Mononuclear cell (primary cell): ENCODE measurements at regions not wholly inside any gene's neighbourhood (a gene's known extent, or its start where the extent isn't known, plus 50 kb on each side); places are given as distances from the start of the nearest gene placed in this dataset.

Source experiments
- H3K27me3 ChIP-seq: 2 replicates; pipeline ENCODE4 v1.6.0; 2011; ENCODE audit warnings: low read length, control low read depth; ENCODE audit not compliant: insufficient read depth
- H3K4me1 ChIP-seq: 2 replicates; pipeline ENCODE4 v1.5.1; 2011; ENCODE audit warnings: mild to moderate bottlenecking, low read length, control low read depth; ENCODE audit not compliant: insufficient read depth
- H3K4me3 ChIP-seq: 2 replicates; pipeline ENCODE4 v1.5.1; 2011; ENCODE audit warnings: mild to moderate bottlenecking, low read length, moderate library complexity
- H3K9me3 ChIP-seq: 2 replicates; pipeline ENCODE4 v1.5.1; 2011; ENCODE audit warnings: low read depth, mild to moderate bottlenecking, control low read depth, low read length

DNA sequence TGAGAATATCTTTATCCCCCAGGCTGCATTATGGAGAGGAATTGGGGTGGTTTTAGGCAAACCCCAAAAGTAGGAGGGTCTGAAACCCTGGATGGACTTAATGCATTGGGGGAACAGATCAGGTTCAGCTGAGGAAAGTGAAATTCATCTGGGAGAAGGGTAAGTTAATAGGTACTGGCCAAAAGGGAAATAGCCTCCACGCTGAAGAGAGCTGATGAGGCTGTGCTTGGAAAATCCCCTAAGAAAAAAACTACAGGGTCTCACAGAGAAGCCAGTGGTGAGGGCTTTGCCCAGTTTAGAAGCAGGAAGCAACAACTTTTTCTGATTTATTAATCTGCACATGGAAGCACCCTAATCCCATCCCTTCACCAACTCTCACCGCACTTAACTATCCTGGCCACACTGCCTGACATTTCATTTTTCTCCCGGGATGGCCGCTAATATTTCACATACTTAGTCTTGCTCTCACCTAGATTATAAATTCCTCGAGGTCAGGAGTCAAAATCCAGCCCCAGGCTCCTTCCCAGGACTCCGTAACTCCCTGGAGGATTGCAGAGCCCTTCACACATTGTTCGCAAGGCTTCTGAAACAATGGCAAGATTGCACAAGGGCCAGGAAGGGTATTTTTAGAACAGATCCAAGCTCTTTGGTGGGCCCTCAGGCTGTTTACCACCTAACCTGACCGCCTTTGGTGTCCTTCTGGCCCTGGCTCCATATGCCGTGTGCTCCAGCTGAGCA is 60.9 kb upstream of the TARBP1 start:
- no peak overlapping the region for H3K4me3 ChIP-seq
- H3K4me1 ChIP-seq = peaks cover 4% of the 10 kb centered on the region
- no peaks in the 10 kb centered on the region for H3K9me3 ChIP-seq
- H3K27me3 ChIP-seq = no peaks in the 10 kb centered on the region

DNA sequence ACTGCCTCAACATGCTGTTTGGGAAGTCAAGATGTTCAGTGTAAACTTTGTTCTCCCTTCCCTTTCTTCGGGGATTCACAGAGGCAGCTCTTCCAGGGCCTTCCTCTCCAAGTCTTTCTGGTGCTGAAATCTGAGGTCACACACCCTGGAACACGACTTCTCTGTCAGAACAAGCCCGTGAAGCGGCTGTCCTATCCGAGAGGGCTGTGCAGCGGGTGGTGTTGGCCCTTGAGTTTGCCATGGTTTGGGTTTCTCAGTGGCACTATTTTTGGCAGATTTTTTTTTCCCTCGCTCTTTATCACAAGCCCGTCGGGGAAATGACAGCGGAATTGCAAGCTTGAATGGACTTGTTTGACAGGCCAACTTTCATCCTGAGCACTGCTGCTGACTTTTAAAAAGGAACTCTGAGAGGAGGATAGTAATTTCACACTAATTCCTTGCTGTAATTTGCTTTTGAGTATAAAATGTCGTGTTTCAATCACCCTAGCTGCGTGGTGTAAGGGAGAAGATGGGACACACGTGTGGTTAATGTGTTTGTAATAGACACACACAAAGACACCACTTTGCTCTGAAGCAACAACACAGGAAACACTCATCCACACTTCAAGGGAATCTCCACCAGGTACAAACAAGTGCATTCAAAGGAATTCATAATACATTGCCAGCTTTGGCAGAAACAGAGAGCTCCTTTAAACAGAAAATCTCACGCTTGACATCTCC is 60.1 kb upstream of the TARBP1 start:
- Histone ChIP-seq H3K4me1 (no peaks in the 10 kb centered on the region), H3K4me3 (no peak overlapping the region), H3K9me3 (no peaks in the 10 kb centered on the region), H3K27me3 (no peaks in the 10 kb centered on the region)

DNA sequence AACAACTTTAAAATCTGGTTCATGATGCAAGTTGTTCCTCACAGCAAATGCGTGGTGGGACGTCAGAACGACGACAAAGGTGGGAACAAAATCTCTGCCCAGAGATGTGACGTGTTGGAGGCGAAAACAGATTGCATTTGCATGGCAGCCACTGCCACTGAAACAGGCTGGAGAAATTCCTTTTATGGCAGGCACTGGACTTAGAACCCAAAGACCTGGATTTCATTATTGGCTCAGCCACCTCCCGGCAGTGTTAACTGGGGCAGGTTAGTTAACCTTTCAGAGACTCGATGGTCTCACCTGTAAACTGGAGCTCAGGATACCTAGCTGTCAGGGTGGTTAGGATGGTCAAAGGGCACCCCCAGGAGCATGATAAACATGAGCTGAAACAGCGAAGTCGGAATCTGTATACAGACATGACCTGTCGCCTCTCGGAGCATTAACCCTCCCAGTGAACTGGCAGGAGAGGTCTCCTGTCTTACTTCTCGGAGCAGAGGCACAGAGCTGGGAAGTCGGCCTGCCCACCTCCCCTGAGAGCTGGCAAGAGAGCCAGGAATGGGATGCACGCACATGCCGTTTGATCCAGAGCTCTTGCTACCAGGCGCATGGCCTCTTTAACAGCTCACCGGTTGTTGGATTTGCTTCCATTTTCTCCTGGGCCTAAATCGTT is 59.2 kb upstream of the TARBP1 start:
- H3K4me3 ChIP-seq = no peak overlapping the region
- peaks cover 2% of the 10 kb centered on the region for H3K4me1 ChIP-seq
- H3K9me3 ChIP-seq = no peaks in the 10 kb centered on the region
- no peaks in the 10 kb centered on the region for H3K27me3 ChIP-seq

DNA sequence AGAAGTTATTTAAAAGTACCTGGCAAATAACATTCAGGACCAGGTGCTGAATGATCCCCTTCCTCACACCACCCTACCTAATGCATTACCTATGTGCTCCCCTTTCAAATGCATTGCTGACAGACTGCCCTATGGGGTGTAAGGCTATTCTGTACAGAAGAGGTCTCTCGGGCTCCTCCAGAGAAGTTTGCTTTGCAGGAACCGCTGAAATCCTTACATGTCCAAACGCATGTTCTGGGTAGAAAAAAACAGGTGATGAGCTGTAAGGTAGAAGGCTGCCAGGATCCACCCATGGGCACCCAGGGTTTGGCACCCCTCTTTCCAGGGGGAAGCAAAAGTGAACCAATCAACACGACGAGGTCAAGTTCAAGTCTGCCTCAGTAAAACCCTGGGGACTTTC is 58.3 kb upstream of the TARBP1 start:
- no peaks in the 10 kb centered on the region for H3K9me3 ChIP-seq
- H3K4me1 ChIP-seq = peaks cover 12% of the 10 kb centered on the region
- no peaks in the 10 kb centered on the region for H3K27me3 ChIP-seq
- H3K4me3 ChIP-seq = no peak overlapping the region

DNA sequence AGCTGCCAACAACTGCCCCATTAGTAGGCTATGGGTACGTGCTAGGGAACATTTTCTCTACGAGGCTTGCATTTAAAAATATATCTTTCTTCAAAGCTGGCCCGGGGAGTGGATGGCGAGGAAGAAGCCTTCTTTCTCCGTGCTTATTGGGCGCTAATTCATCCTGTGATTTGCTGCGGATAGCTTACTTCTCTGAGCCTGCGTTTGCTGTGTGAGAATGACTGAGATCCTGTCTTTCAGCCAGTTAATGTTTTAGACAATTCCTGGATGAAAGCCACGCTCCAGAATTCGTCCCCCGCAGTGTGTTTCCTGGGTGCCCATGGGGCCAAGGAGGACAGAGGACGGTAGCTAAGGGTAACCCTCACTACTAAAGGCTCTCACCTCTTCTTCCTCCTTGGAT is 57.8 kb upstream of the TARBP1 start:
- Histone ChIP-seq H3K4me1 (peaks cover 17% of the 10 kb centered on the region), H3K9me3 (no peaks in the 10 kb centered on the region), H3K4me3 (no peak overlapping the region), H3K27me3 (no peaks in the 10 kb centered on the region)

DNA sequence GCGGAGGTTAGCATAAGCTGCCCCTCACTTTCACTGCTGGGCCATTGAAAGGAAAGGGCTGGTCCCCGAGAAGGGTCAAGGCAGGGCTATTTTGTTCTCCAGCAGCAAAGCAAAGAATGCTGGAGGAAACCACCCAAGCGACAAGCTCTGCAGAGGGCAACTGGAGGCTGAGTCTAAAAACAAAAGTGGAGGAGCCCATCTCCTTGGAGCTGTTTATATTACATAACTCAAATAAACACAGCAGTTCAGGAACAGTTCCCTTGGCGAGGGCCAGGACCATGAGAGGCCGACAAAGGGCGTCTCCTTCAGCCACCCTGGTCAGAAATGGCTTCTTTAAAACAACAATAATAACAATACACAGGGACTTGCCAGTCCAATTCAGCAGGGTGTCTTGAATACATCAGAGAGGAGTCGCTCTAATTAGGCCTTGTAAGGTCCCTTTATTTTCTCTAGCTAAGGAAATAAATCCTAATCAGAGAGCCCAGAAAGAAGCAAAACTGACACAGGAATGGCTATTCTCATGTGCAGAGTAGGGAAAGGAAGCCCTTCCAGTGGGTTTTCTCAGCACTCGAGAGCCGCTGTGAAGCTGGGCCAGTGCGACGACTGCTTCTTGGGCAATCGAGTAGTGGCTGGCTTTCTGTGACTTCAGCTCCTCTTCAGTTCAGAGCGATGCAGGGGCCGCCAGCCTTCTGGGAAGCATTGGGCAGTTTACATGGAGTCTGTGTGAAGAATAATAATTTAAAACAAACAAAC is 57.0 kb upstream of the TARBP1 start:
- no peak overlapping the region for H3K4me3 ChIP-seq
- no peaks in the 10 kb centered on the region for H3K9me3 ChIP-seq
- peaks cover 22% of the 10 kb centered on the region for H3K4me1 ChIP-seq
- no peaks in the 10 kb centered on the region for H3K27me3 ChIP-seq

DNA sequence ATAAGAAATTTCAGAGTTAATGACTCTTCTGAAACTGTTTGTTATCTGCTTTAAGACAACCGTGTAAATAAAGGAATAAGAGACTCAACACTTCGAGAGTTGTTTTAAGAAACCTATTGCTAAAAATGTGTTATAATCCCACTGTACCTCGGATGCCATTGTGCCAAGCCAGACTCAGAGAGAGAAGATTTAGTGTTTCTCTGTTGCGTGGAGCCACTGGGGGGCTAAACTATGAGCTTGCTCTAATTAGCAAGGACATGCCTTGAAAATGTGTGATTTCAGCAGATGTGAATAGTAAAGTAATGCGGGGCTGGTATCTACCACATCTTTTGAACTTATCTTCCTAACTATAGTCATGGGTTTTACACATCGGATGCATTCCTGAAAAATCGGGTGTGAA is 56.2 kb upstream of the TARBP1 start:
- no peaks in the 10 kb centered on the region for H3K9me3 ChIP-seq
- H3K4me3 ChIP-seq = no peak overlapping the region
- peaks cover 22% of the 10 kb centered on the region for H3K4me1 ChIP-seq
- no peaks in the 10 kb centered on the region for H3K27me3 ChIP-seq

DNA sequence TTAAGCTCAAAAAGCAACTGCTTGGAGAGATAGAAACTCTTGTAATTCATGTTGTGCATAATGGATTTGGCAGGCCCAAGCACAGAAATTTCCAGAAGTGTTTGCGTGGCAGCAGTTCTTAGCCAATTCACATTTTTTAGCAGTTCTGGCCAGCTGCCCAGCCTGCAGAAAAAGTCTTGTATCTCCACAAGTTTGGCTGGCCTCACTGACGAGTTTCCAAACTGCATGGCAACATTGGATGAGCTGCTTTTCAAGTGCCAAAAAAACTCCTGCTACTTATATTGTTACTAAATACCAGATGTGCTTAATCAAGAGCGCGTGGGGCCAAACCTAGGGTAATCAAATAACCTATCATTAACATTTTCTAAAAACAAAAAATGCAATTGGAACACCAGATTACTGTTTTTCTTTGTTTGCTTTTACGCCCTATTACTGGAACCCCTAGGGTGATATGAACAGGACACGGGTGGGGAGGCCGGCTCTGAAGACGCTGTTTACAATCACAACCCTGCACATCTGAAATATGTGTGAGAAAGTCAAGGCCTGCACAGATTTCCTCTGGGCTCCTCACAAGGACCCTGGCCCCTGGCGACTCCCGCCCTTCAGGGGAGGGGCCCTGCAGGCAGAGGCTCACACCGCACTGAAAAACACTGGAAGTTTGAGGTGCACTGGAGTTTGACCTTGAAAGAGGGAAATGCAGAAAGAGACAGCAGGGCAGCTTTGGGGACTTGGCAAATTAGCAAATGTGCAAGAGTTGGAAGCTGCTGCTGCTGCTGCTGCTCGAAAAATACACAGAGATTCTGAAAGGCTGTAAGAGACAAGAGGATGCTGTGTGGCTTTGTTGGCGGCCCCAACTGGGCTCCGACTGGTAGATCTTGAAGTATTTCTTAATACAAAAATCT is 55.2 kb upstream of the TARBP1 start:
- Histone ChIP-seq H3K4me3 (no peak overlapping the region), H3K4me1 (peaks cover 32% of the 10 kb centered on the region), H3K27me3 (no peaks in the 10 kb centered on the region), H3K9me3 (no peaks in the 10 kb centered on the region)

DNA sequence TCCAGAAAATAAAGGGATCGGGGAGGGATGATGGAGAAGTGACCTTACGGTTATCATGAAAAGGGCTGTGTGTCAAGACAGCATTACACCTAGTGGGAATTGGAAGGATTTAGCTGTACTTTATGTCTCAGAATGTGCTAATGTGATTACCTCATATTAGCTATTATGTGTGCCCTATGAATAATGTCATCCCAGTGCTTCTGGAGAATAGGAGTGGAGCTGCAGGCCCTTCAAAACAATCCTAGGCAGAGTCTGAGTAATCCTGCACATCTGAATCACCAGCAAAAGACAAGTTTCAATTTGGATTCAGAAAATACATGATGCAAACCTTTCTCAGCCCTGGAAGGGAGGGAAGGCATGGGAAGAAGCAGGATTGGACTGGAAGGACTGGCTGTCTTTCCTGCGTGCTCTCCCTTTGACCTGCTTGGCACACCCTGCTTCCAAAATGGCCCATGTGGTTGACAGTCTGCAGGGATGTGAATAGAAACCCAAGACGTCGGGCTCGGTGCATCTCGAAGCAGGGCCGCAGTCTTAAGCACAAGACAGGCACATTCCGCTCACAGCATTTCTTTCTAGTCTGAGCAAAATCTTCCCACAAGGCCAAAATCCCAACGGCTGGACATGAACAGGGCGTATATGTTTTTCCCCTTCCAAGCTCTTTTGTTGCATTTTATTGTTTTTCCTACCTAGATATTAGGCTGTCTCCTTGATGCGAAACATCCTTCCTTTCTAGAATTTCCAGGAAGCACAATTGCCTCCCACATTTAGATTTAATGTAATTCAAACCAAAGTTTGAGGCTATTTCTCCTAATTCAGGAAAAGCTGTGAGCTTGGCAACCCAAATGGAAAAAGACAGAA is 54.3 kb upstream of the TARBP1 start:
- Histone ChIP-seq H3K9me3 (no peaks in the 10 kb centered on the region), H3K4me3 (no peak overlapping the region), H3K4me1 (peaks cover 41% of the 10 kb centered on the region), H3K27me3 (no peaks in the 10 kb centered on the region)

DNA sequence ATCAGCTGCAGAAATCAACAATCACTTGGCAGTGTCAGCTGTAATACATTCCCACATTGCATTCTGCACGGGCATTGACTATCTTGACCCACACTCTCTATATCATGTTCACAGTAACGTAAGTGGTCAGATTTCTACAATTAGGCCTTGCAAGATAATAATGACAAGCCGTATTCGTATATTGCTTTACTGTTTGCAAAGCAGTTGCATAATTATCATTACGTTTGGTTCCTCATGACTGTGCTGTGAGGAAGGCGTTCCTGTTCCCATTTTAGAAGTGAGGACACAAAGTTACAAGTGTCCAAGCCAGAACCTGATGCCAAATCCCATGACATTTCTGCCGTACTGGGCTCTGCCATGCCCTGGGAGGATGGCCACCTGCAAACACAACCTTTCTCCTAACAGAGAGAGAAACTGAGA is 53.5 kb upstream of the TARBP1 start:
- Histone ChIP-seq H3K4me1 (peaks cover 46% of the 10 kb centered on the region), H3K9me3 (no peaks in the 10 kb centered on the region), H3K4me3 (no peak overlapping the region), H3K27me3 (no peaks in the 10 kb centered on the region)

DNA sequence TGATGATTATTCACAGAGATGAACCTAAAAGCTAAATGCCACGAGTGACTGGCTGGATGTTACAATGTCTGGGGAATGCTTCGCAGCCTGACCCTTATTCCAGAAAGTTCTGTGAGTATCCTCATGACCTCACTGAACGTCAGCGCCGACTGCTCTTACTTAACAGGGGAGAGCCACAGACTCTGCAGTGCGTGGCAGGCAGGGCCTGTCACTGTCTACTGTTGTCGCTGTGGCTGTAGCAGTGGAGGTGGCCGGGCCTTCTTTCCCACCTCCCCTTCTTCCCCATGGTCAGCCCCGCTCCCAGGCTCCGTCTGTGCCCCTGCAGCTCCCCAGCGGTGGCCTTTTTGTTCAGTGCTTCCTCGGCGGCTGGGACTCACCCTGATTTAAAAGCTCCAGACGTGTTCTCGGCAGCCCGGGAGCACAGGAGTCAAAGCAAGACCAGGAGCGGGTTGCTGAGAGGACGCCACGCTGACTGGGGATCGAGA is 52.2 kb upstream of the TARBP1 start:
- H3K27me3 ChIP-seq = no peaks in the 10 kb centered on the region
- peaks cover 50% of the 10 kb centered on the region for H3K4me1 ChIP-seq
- H3K4me3 ChIP-seq = no peak overlapping the region
- H3K9me3 ChIP-seq = no peaks in the 10 kb centered on the region

DNA sequence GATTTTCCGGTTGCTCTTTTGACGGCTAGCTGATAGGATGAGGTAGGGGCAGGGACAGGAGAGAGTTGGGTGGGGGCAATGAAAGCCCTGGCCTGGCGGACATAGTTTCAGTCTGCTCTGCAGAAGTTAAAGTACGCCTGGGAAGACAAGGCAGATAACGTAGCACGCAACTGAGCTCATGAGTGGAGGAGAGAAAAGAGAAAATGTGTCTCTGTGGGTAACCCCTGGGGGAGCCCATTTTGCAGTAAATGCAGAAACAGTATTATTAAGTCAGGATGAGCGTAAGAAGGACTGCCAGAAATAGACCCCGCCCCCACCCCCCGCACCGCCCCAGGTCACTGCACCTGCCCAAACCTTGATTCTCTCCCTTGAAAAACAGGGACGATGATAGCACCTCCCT is 51.7 kb upstream of the TARBP1 start:
- Histone ChIP-seq H3K27me3 (no peaks in the 10 kb centered on the region), H3K4me1 (peaks cover 55% of the 10 kb centered on the region), H3K9me3 (no peaks in the 10 kb centered on the region), H3K4me3 (no peak overlapping the region)

DNA sequence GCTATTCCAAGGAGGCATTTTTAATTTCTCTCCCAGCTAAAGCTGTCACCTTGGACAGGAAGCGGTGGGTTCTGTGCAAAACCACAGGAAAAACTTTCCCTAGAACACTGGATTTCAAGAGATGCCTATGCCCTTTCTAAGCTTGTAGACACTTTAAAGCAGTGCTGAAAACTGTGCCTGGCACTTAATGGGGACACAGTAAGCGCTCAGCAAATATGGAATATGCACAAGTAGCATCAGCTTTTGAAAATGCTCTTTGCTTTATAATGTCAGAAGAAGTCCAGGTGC is 50.9 kb upstream of the TARBP1 start:
- no peak overlapping the region for H3K4me3 ChIP-seq
- no peaks in the 10 kb centered on the region for H3K9me3 ChIP-seq
- peaks cover 63% of the 10 kb centered on the region for H3K4me1 ChIP-seq
- H3K27me3 ChIP-seq = no peaks in the 10 kb centered on the region
